ENCODE measurements at regions not wholly inside any gene's neighbourhood (a gene's known extent, or its start where the extent isn't known, plus 50 kb on each side); places are given as distances from the start of the nearest gene placed in this dataset.

GRCh38 chr6:112613410-112613809 is 266.3 kb downstream of the RFPL4B start:
- TF ChIP-seq, protein P1, sequence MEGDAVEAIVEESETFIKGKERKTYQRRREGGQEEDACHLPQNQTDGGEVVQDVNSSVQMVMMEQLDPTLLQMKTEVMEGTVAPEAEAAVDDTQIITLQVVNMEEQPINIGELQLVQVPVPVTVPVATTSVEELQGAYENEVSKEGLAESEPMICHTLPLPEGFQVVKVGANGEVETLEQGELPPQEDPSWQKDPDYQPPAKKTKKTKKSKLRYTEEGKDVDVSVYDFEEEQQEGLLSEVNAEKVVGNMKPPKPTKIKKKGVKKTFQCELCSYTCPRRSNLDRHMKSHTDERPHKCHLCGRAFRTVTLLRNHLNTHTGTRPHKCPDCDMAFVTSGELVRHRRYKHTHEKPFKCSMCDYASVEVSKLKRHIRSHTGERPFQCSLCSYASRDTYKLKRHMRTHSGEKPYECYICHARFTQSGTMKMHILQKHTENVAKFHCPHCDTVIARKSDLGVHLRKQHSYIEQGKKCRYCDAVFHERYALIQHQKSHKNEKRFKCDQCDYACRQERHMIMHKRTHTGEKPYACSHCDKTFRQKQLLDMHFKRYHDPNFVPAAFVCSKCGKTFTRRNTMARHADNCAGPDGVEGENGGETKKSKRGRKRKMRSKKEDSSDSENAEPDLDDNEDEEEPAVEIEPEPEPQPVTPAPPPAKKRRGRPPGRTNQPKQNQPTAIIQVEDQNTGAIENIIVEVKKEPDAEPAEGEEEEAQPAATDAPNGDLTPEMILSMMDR (IDR thresholded peaks at IDR 0.05): no peak
- no peak for TF ChIP-seq POLR2A (IDR thresholded peaks at IDR 0.05)

All from esophagus squamous epithelium (tissue), 4 donors.